ENCODE measurements at regions not wholly inside any gene's neighbourhood (a gene's known extent, or its start where the extent isn't known, plus 50 kb on each side); places are given as distances from the start of the nearest gene placed in this dataset.

- TF ChIP-seq ZNF600 (tag by site-specific recombination; IDR thresholded peaks at IDR 0.05), result no peak
- TF ChIP-seq GFI1B (tag by site-specific recombination; IDR thresholded peaks at IDR 0.05), result no peak
- TF ChIP-seq ZNF791 (tag by site-specific recombination; IDR thresholded peaks at IDR 0.05), result no peak
- TF ChIP-seq ZNF776 (tag by site-specific recombination; IDR thresholded peaks at IDR 0.05; ENCODE audit: borderline replicate concordance), result no peak
- TF ChIP-seq SETDB1 (IDR thresholded peaks at IDR 0.05; ENCODE audit: insufficient read length, low read length), result no peak
- TF ChIP-seq ZNF23 (tag by site-specific recombination; IDR thresholded peaks at IDR 0.05; ENCODE audit: borderline replicate concordance), result no peak
- no peak for TF ChIP-seq ZNF571 (tag by site-specific recombination; IDR thresholded peaks at IDR 0.05)
- no peak for TF ChIP-seq ZNF140 (tag by site-specific recombination; IDR thresholded peaks at IDR 0.05)
- no peak for TF ChIP-seq ZNF202 (tag by site-specific recombination; IDR thresholded peaks at IDR 0.05; ENCODE audit: borderline replicate concordance)
- TF ChIP-seq RBAK (tag by site-specific recombination; IDR thresholded peaks at IDR 0.05), result no peak
- no peak for TF ChIP-seq PRDM10 (tag by site-specific recombination; IDR thresholded peaks at IDR 0.05)
- TF ChIP-seq ZNF677 (tag by site-specific recombination; IDR thresholded peaks at IDR 0.05), result no peak
- no peak for TF ChIP-seq ZNF561 (tag by site-specific recombination; IDR thresholded peaks at IDR 0.05; ENCODE audit: borderline replicate concordance)
- TF ChIP-seq ZFP37 (tag by site-specific recombination; IDR thresholded peaks at IDR 0.05), result no peak
- no peak for TF ChIP-seq ZNF488 (tag by site-specific recombination; IDR thresholded peaks at IDR 0.05)
- Histone ChIP-seq H3K36me3 (ENCODE audit: control insufficient read depth in 2 of 2, insufficient read depth in 1 of 2, low read length in 2 of 2) (no peaks in the 10 kb centered on the region), H3K9me3 (ENCODE audit: control insufficient read depth, insufficient read depth, low read depth, low read length) (no peaks in the 10 kb centered on the region), H3K27ac (ENCODE audit: extremely low read depth, low read depth, low read length) (no peak overlapping the region), H3K4me1 (ENCODE audit: control insufficient read depth, insufficient read depth, low read length) (no peaks in the 10 kb centered on the region), H3K4me3 (ENCODE audit: low read depth, low read length) (no peak overlapping the region)
- CTCF ChIA-PET, result interaction anchor here (0.6 kb wide), 1 partner anchor 109 kb away, joined by 4 read pairs; no protein-coding TSS in a partner anchor
- POLR2A ChIA-PET, result no interaction called here
Measured at GRCh38 chr1:42017730-42018129, 99.0 kb upstream of the HIVEP3 start.

GRCh38 chr1:42017259-42017658 is 98.5 kb upstream of the HIVEP3 start:
- H3K27ac ChIP-seq (ENCODE audit: extremely low read depth, low read depth, low read length), result no peak overlapping the region
- ChIA-PET CTCF (interaction anchor here (0.6 kb wide), 1 partner anchor 109 kb away, joined by 4 read pairs; no protein-coding TSS in a partner anchor), POLR2A (no interaction called here)
- H3K36me3 ChIP-seq (ENCODE audit: control insufficient read depth in 2 of 2, insufficient read depth in 1 of 2, low read length in 2 of 2), result no peaks in the 10 kb centered on the region
- no peak overlapping the region for H3K4me3 ChIP-seq (ENCODE audit: low read depth, low read length)
- TF ChIP-seq ZFP41 (tag by site-specific recombination; IDR thresholded peaks at IDR 0.05; ENCODE audit: borderline replicate concordance), result no peak
- no peak for TF ChIP-seq CTCF (tag by site-specific recombination; IDR thresholded peaks at IDR 0.05)
- no peak for TF ChIP-seq RBAK (tag by site-specific recombination; IDR thresholded peaks at IDR 0.05)
- no peak for TF ChIP-seq OVOL3 (tag by site-specific recombination; IDR thresholded peaks at IDR 0.05)
- TF ChIP-seq KLF1 (tag by site-specific recombination; IDR thresholded peaks at IDR 0.05), result no peak
- no peak for TF ChIP-seq ZNF248 (tag by site-specific recombination; IDR thresholded peaks at IDR 0.05)
- TF ChIP-seq ZNF214 (tag by site-specific recombination; IDR thresholded peaks at IDR 0.05; ENCODE audit: borderline replicate concordance), result no peak
- no peak for TF ChIP-seq IKZF3 (tag by site-specific recombination; IDR thresholded peaks at IDR 0.05)
- no peak for TF ChIP-seq ZNF660 (tag by site-specific recombination; IDR thresholded peaks at IDR 0.05)
- no peak for TF ChIP-seq ZNF501 (tag by site-specific recombination; IDR thresholded peaks at IDR 0.05)
- no peak for TF ChIP-seq ZNF514 (tag by site-specific recombination; IDR thresholded peaks at IDR 0.05)
- no peak for TF ChIP-seq ZNF837 (tag by site-specific recombination; IDR thresholded peaks at IDR 0.05)
- no peaks in the 10 kb centered on the region for H3K9me3 ChIP-seq (ENCODE audit: control insufficient read depth, insufficient read depth, low read depth, low read length)
- no peaks in the 10 kb centered on the region for H3K4me1 ChIP-seq (ENCODE audit: control insufficient read depth, insufficient read depth, low read length)
